Ovary (tissue), 3 donors: ENCODE measurements at regions not wholly inside any gene's neighbourhood (a gene's known extent, or its start where the extent isn't known, plus 50 kb on each side); places are given as distances from the start of the nearest gene placed in this dataset.

Experiments
- POLR2A ChIP-seq: fragments of 450-650 bp; IDR thresholded peaks from one replicate; pipeline ENCODE4 v1.6.1; 2017; ENCODE audit warnings: antibody characterized with exemption, mild to moderate bottlenecking, moderate library complexity
- TF ChIP-seq, protein P1 (sequence below), 3 donors: fragments of 450-650 bp in 2 of 3; fragments of 200-600 bp in 1 of 3; IDR thresholded peaks; one replicate each; pipeline versions ENCODE4 v1.5.1 to v1.8.0; 2016 to 2022; ENCODE audit warnings: antibody characterized with exemption in 3 of 3, mild to moderate bottlenecking in 1 of 3
- donor health status: DM: no; HTN: no; CAD: no.

DNA sequence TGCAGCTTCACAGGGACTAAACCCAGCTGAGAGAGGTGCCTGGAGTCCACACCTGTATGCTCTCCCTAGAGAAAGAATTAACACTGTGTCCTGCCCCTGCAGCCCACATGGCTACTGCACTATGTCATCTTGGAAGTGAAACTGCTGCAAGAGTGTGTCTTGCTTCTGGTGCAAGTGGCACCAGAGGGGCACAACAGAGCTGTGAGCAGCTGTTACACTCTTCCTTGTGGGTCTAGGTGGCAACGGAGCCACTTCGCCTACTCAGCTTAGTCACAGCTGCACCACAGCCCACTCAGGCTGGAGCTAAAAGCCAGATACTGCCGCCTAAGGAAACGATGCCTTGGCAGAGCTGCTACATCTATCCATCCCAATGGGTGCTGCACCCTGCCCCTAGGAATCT, 391.4 kb downstream of the COL12A1 start:
- no peak for TF ChIP-seq POLR2A
- TF ChIP-seq, protein P1, sequence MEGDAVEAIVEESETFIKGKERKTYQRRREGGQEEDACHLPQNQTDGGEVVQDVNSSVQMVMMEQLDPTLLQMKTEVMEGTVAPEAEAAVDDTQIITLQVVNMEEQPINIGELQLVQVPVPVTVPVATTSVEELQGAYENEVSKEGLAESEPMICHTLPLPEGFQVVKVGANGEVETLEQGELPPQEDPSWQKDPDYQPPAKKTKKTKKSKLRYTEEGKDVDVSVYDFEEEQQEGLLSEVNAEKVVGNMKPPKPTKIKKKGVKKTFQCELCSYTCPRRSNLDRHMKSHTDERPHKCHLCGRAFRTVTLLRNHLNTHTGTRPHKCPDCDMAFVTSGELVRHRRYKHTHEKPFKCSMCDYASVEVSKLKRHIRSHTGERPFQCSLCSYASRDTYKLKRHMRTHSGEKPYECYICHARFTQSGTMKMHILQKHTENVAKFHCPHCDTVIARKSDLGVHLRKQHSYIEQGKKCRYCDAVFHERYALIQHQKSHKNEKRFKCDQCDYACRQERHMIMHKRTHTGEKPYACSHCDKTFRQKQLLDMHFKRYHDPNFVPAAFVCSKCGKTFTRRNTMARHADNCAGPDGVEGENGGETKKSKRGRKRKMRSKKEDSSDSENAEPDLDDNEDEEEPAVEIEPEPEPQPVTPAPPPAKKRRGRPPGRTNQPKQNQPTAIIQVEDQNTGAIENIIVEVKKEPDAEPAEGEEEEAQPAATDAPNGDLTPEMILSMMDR (IDR thresholded peaks at IDR 0.05) = no peak
